HG03342 (cell line): ENCODE measurements at regions not wholly inside any gene's neighbourhood (a gene's known extent, or its start where the extent isn't known, plus 50 kb on each side); places are given as distances from the start of the nearest gene placed in this dataset.
"Not testable (repeated sequence)": the region's sequence is repeated elsewhere in the genome, so short reads cannot be mapped to it uniquely, and the experiment has no call there.

Experiments
- ATAC-seq: cut with Tn5 transposase; IDR thresholded peaks from one replicate; pipeline ENCODE4 v1.9.1; 2021; ENCODE audit warnings: mild to moderate bottlenecking, moderate library complexity; ENCODE audit not compliant: unreplicated experiment

GRCh38 chr4:12609212-12609875 lies 874.8 kb downstream of the RAB28 start:
- not testable (repeated sequence) for ATAC-seq

- ATAC-seq, result no peak
Measured at GRCh38 chr4:12595986-12596385, 888.2 kb downstream of the RAB28 start.

- no peak for ATAC-seq
Measured at GRCh38 chr4:12595489-12595888, 888.7 kb downstream of the RAB28 start.

GRCh38 chr4:12588582-12588981 lies 895.6 kb downstream of the RAB28 start:
- ATAC-seq, result no peak

GRCh38 chr4:12586242-12587006 lies 897.7 kb downstream of the RAB28 start:
- ATAC-seq, result no peak

GRCh38 chr4:12584116-12584875 lies 899.8 kb downstream of the RAB28 start:
- ATAC-seq, result no peak

- no peak for ATAC-seq
Measured at GRCh38 chr4:12583275-12583674, 900.9 kb downstream of the RAB28 start.

- no peak for ATAC-seq
Measured at GRCh38 chr4:12580787-12581186, 903.4 kb downstream of the RAB28 start.

- no peak for ATAC-seq
Measured at GRCh38 chr4:12579172-12579571, 905.0 kb downstream of the RAB28 start.

GRCh38 chr4:12576409-12576808 lies 907.7 kb downstream of the RAB28 start:
- ATAC-seq, result no peak

- ATAC-seq, result no peak
Measured at GRCh38 chr4:12573716-12574115, 910.4 kb downstream of the RAB28 start.

GRCh38 chr4:12562476-12563140 lies 921.5 kb downstream of the RAB28 start:
- no peak for ATAC-seq

- ATAC-seq, result no peak
Measured at GRCh38 chr4:12562021-12562420, 922.1 kb downstream of the RAB28 start.

- no peak for ATAC-seq
Measured at GRCh38 chr4:12555011-12555410, 929.1 kb downstream of the RAB28 start.

GRCh38 chr4:12548678-12549077 lies 935.5 kb downstream of the RAB28 start:
- no peak for ATAC-seq

GRCh38 chr4:12545812-12546211 lies 938.3 kb downstream of the RAB28 start:
- no peak for ATAC-seq

GRCh38 chr4:12538162-12538561 lies 946.0 kb downstream of the RAB28 start:
- no peak for ATAC-seq

GRCh38 chr4:12534684-12535083 lies 949.5 kb downstream of the RAB28 start:
- no peak for ATAC-seq

- no peak for ATAC-seq
Measured at GRCh38 chr4:12519426-12519825, 964.7 kb downstream of the RAB28 start.

GRCh38 chr4:12507868-12508481 lies 976.2 kb downstream of the RAB28 start:
- ATAC-seq, result no peak

GRCh38 chr4:12500409-12500808 lies 983.7 kb downstream of the RAB28 start:
- no peak for ATAC-seq
